HepG2 (cell line): ENCODE measurements at regions not wholly inside any gene's neighbourhood (a gene's known extent, or its start where the extent isn't known, plus 50 kb on each side); places are given as distances from the start of the nearest gene placed in this dataset.

Source experiments
- ATF1 ChIP-seq: IDR thresholded peaks from 2 replicates; pipeline ENCODE4 v1.6.1; 2016; ENCODE audit warnings: mild to moderate bottlenecking, control low read depth
- DMAP1 ChIP-seq: IDR thresholded peaks from 2 replicates; pipeline ENCODE4 v1.6.1; 2016
- FOSL1 ChIP-seq: sonication (generic); formaldehyde crosslinking; IDR thresholded peaks from 2 replicates; pipeline ENCODE4 v1.9.0; 2021; ENCODE audit warnings: missing genetic modification reagents, borderline replicate concordance
- GTF2F1 ChIP-seq: fragments of 150-350 bp; IDR thresholded peaks from 2 replicates; pipeline ENCODE4 v1.6.1; 2014; ENCODE audit warnings: low read length
- HNRNPUL1 ChIP-seq: fragments of 200-400 bp; formaldehyde crosslinking; IDR thresholded peaks from 2 replicates; pipeline ENCODE4 v1.6.1; 2017; ENCODE audit warnings: low read depth, mild to moderate bottlenecking, low read length, moderate library complexity
- MIER3 ChIP-seq: IDR thresholded peaks from 2 replicates; pipeline ENCODE4 v1.6.1; 2016; ENCODE audit warnings: missing compliant biosample characterization, borderline replicate concordance
- NCOA2 ChIP-seq: sonication (generic); formaldehyde crosslinking; IDR thresholded peaks from 2 replicates; pipeline ENCODE4 v1.8.0; 2022; ENCODE audit warnings: inconsistent platforms
- POGZ ChIP-seq: sonication (generic); formaldehyde crosslinking; IDR thresholded peaks from 2 replicates; pipeline ENCODE4 v1.4.0; 2020; ENCODE audit warnings: mild to moderate bottlenecking, missing genetic modification reagents
- RCOR2 ChIP-seq: IDR thresholded peaks from 2 replicates; pipeline ENCODE4 v1.6.1; 2016; ENCODE audit warnings: missing biosample characterization, missing genetic modification reagents
- RFX1 ChIP-seq: fragments of 450-650 bp; IDR thresholded peaks from 2 replicates; pipeline ENCODE4 v1.6.1; 2017
- RFX5 ChIP-seq: IDR thresholded peaks from 2 replicates; pipeline ENCODE4 v1.6.1; 2011; ENCODE audit warnings: low read depth, low read length, improper control_type of control experiment
- ZNF143 ChIP-seq: sonication (generic); formaldehyde crosslinking; IDR thresholded peaks from 2 replicates; pipeline ENCODE4 v1.4.0; 2020; ENCODE audit warnings: missing genetic modification reagents
- ZNF263 ChIP-seq: sonication (generic); formaldehyde crosslinking; IDR thresholded peaks from 2 replicates; pipeline ENCODE4 v1.4.0; 2020; ENCODE audit warnings: missing genetic modification reagents
- ZNF552 ChIP-seq: sonication (generic); formaldehyde crosslinking; IDR thresholded peaks from 2 replicates; pipeline ENCODE4 v1.9.0; 2022; ENCODE audit warnings: missing genetic modification reagents, mild to moderate bottlenecking, borderline replicate concordance
- ZNF567 ChIP-seq: sonication (generic); formaldehyde crosslinking; IDR thresholded peaks from 2 replicates; pipeline ENCODE4 v1.8.1; 2023; ENCODE audit warnings: mild to moderate bottlenecking, missing genetic modification reagents, borderline replicate concordance
- ZNF577 ChIP-seq: sonication (generic); formaldehyde crosslinking; IDR thresholded peaks from 2 replicates; pipeline ENCODE4 v1.4.0; 2020; ENCODE audit warnings: mild to moderate bottlenecking, low read depth, missing genetic modification reagents, borderline replicate concordance
- ZNF619 ChIP-seq: sonication (generic); formaldehyde crosslinking; IDR thresholded peaks from 2 replicates; pipeline ENCODE4 v1.4.0; 2020; ENCODE audit warnings: mild to moderate bottlenecking, missing genetic modification reagents
- ZNF772 ChIP-seq: sonication (generic); formaldehyde crosslinking; IDR thresholded peaks from 2 replicates; pipeline ENCODE4 v1.5.0; 2020; ENCODE audit warnings: mild to moderate bottlenecking, missing genetic modification reagents
- ZSCAN9 ChIP-seq: IDR thresholded peaks from 2 replicates; pipeline ENCODE4 v1.6.1; 2016; ENCODE audit warnings: borderline replicate concordance
- TF ChIP-seq, protein P1 (sequence below): sonication (generic); formaldehyde crosslinking; IDR thresholded peaks from 2 replicates; pipeline ENCODE4 v1.4.0; 2020; ENCODE audit warnings: missing genetic modification reagents
- TF ChIP-seq, protein P2 (sequence below): sonication (generic); formaldehyde crosslinking; IDR thresholded peaks from 2 replicates; pipeline ENCODE4 v1.4.0; 2020; ENCODE audit warnings: missing genetic modification reagents, borderline replicate concordance
- TF ChIP-seq, protein P3 (sequence below): sonication (generic); formaldehyde crosslinking; IDR thresholded peaks from 2 replicates; pipeline ENCODE4 v1.5.0; 2020; ENCODE audit warnings: mild to moderate bottlenecking, missing genetic modification reagents
- TF ChIP-seq, protein P4 (sequence below): sonication (generic); formaldehyde crosslinking; IDR thresholded peaks from 2 replicates; pipeline ENCODE4 v1.5.0; 2020; ENCODE audit warnings: missing genetic modification reagents, mild to moderate bottlenecking, borderline replicate concordance

DNA sequence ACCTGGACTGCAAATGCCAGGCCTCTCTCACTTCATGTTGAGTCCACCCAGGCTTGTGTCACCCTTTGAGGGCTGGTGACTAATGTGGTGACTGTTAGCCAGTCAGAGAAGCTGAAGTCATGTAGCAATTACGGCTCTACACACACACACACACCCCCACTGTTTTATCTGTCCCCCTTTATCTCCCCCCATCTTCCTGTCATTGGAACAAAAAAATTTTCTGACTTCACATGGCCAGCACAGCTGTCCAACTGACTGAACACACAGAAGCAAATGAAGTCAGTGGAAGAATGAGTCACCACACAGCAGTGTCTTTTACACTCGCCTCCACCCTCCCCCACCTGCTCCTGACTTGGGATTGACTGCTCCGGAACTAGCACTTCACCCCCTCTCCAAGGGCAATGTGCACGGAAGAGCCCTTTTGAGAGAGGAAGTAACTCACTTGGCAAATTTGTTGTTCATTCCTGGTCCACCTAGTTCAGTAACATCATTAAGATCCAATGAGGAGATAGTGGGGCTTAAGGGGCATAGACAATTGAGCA, 198.0 kb downstream of the RNF144B start (continued):
- TF ChIP-seq GTF2F1 = no peak
- no peak for TF ChIP-seq ZNF577
- TF ChIP-seq ZNF143 (CRISPR knock-in tag) = no peak
- no peak for TF ChIP-seq ZNF263
- TF ChIP-seq ATF1 (CRISPR knock-in tag) = peak; percentile 27; the same call in 1 of the 2 replicates
- TF ChIP-seq ZNF552 (CRISPR knock-in tag) = no peak
- TF ChIP-seq ZSCAN9 = no peak
- peak; percentile 27; the same call in 1 of the 2 replicates for TF ChIP-seq FOSL1 (CRISPR knock-in tag)
- TF ChIP-seq, protein P1, sequence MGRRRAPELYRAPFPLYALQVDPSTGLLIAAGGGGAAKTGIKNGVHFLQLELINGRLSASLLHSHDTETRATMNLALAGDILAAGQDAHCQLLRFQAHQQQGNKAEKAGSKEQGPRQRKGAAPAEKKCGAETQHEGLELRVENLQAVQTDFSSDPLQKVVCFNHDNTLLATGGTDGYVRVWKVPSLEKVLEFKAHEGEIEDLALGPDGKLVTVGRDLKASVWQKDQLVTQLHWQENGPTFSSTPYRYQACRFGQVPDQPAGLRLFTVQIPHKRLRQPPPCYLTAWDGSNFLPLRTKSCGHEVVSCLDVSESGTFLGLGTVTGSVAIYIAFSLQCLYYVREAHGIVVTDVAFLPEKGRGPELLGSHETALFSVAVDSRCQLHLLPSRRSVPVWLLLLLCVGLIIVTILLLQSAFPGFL (CRISPR knock-in tag) = no peak
- TF ChIP-seq, protein P2, sequence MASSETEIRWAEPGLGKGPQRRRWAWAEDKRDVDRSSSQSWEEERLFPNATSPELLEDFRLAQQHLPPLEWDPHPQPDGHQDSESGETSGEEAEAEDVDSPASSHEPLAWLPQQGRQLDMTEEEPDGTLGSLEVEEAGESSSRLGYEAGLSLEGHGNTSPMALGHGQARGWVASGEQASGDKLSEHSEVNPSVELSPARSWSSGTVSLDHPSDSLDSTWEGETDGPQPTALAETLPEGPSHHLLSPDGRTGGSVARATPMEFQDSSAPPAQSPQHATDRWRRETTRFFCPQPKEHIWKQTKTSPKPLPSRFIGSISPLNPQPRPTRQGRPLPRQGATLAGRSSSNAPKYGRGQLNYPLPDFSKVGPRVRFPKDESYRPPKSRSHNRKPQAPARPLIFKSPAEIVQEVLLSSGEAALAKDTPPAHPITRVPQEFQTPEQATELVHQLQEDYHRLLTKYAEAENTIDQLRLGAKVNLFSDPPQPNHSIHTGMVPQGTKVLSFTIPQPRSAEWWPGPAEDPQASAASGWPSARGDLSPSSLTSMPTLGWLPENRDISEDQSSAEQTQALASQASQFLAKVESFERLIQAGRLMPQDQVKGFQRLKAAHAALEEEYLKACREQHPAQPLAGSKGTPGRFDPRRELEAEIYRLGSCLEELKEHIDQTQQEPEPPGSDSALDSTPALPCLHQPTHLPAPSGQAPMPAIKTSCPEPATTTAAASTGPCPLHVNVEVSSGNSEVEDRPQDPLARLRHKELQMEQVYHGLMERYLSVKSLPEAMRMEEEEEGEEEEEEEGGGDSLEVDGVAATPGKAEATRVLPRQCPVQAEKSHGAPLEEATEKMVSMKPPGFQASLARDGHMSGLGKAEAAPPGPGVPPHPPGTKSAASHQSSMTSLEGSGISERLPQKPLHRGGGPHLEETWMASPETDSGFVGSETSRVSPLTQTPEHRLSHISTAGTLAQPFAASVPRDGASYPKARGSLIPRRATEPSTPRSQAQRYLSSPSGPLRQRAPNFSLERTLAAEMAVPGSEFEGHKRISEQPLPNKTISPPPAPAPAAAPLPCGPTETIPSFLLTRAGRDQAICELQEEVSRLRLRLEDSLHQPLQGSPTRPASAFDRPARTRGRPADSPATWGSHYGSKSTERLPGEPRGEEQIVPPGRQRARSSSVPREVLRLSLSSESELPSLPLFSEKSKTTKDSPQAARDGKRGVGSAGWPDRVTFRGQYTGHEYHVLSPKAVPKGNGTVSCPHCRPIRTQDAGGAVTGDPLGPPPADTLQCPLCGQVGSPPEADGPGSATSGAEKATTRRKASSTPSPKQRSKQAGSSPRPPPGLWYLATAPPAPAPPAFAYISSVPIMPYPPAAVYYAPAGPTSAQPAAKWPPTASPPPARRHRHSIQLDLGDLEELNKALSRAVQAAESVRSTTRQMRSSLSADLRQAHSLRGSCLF (CRISPR knock-in tag) = no peak
- TF ChIP-seq ZNF567 (CRISPR knock-in tag) = no peak
- TF ChIP-seq ZNF772 (CRISPR knock-in tag) = no peak
- TF ChIP-seq, protein P3, sequence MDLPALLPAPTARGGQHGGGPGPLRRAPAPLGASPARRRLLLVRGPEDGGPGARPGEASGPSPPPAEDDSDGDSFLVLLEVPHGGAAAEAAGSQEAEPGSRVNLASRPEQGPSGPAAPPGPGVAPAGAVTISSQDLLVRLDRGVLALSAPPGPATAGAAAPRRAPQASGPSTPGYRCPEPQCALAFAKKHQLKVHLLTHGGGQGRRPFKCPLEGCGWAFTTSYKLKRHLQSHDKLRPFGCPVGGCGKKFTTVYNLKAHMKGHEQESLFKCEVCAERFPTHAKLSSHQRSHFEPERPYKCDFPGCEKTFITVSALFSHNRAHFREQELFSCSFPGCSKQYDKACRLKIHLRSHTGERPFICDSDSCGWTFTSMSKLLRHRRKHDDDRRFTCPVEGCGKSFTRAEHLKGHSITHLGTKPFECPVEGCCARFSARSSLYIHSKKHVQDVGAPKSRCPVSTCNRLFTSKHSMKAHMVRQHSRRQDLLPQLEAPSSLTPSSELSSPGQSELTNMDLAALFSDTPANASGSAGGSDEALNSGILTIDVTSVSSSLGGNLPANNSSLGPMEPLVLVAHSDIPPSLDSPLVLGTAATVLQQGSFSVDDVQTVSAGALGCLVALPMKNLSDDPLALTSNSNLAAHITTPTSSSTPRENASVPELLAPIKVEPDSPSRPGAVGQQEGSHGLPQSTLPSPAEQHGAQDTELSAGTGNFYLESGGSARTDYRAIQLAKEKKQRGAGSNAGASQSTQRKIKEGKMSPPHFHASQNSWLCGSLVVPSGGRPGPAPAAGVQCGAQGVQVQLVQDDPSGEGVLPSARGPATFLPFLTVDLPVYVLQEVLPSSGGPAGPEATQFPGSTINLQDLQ (CRISPR knock-in tag) = no peak
- 0 out of 2 replicates have a peak, but pooled peaks have one; percentile 19 for TF ChIP-seq DMAP1 (CRISPR knock-in tag)
- TF ChIP-seq NCOA2 (CRISPR knock-in tag) = no peak
- no peak for TF ChIP-seq MIER3 (CRISPR knock-in tag)
- TF ChIP-seq RFX1 = no peak
- TF ChIP-seq HNRNPUL1 = no peak
- TF ChIP-seq, protein P4, sequence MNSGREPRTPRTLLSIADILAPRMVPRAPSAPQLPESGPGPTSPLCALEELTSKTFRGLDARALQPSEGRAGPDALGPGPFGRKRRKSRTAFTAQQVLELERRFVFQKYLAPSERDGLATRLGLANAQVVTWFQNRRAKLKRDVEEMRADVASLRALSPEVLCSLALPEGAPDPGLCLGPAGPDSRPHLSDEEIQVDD (CRISPR knock-in tag) = no peak
- TF ChIP-seq ZNF619 = no peak
- TF ChIP-seq RFX5 = no peak
- TF ChIP-seq RCOR2 (CRISPR knock-in tag) = no peak
- 0 out of 2 replicates have a peak, but pooled peaks have one; percentile 14 for TF ChIP-seq POGZ (CRISPR knock-in tag)
